Activated T-cell treated with anti-CD3 and anti-CD28 coated beads, Interleukin-2, amount 50 U/mL, for 24 hours (primary cell): ENCODE measurements at regions not wholly inside any gene's neighbourhood (a gene's known extent, or its start where the extent isn't known, plus 50 kb on each side); places are given as distances from the start of the nearest gene placed in this dataset.
"Not testable (repeated sequence)": the region's sequence is repeated elsewhere in the genome, so short reads cannot be mapped to it uniquely, and the experiment has no call there.

Source experiments
- DNase-seq: peaks from one replicate; pipeline ENCODE4 v3.0.0-alpha.2; 2020
- H3K27ac Mint-ChIP-seq: 2 replicates; pipeline ENCODE4 v1.8.0; 2020; ENCODE audit warnings: mild to moderate bottlenecking, mixed read lengths
- H3K27me3 Mint-ChIP-seq: 2 replicates; pipeline ENCODE4 v1.8.0; 2020; ENCODE audit warnings: mixed read lengths
- H3K36me3 Mint-ChIP-seq: 2 replicates; pipeline ENCODE4 v1.8.0; 2020; ENCODE audit warnings: low read depth, mixed read lengths
- H3K4me1 Mint-ChIP-seq: 2 replicates; pipeline ENCODE4 v1.8.0; 2020; ENCODE audit warnings: low read depth, mixed read lengths
- H3K4me3 Mint-ChIP-seq: 2 replicates; pipeline ENCODE4 v1.8.0; 2020; ENCODE audit warnings: mild to moderate bottlenecking, moderate library complexity, mixed read lengths
- H3K9me3 Mint-ChIP-seq: 2 replicates; pipeline ENCODE4 v1.8.0; 2020; ENCODE audit warnings: mixed read lengths

DNA sequence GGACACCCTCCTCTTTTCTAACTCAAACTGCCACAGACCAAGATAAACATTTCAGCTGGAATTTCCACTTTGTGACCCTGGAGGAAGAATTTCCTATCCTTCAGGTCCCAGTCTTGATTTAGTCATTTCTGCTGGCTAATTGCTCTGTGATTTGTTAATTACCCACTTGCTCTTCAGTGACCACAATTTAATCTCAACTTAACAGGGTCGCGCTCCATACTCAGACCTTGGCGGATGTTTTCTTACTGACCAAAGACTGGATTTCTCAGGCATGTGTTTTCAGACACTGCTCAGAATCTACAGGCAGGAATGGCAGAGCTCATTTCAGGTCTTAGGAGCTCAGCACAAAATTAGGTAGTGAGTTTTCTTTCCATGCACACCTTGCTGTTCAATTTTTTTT lies 188.9 kb downstream of the ASMT start:
- H3K4me1 Mint-ChIP-seq = no peaks in the 10 kb centered on the region
- no peaks in the 10 kb centered on the region for H3K36me3 Mint-ChIP-seq
- peaks cover 14% of the 10 kb centered on the region for H3K27me3 Mint-ChIP-seq
- H3K27ac Mint-ChIP-seq = no peak overlapping the region
- H3K4me3 Mint-ChIP-seq = no peak overlapping the region
- DNase-seq = no peak
- no peaks in the 10 kb centered on the region for H3K9me3 Mint-ChIP-seq

DNA sequence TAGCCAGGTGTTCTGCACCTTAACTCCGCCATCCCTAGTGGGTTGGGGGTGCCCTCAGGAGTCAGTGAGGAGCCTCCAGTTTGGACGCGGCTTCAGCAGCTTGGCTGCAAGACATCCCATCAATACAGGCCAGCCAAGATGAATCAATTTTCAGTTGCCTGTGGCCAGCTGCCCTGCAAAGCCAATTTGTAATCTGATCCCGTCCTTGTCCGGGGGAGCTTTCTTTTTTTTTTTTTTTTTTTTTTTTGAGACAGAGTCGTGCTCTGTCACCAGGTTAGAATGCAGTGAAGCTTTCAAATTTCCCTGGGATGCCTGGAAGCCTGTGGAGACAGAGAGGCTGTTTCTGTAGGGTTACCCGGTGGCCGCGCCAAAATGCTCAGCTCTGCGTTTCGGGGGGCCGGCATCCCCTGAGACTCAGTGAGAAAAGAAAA lies 192.5 kb downstream of the ASMT start:
- no peaks in the 10 kb centered on the region for H3K9me3 Mint-ChIP-seq
- no peak overlapping the region for H3K27ac Mint-ChIP-seq
- H3K4me1 Mint-ChIP-seq = no peaks in the 10 kb centered on the region

DNA sequence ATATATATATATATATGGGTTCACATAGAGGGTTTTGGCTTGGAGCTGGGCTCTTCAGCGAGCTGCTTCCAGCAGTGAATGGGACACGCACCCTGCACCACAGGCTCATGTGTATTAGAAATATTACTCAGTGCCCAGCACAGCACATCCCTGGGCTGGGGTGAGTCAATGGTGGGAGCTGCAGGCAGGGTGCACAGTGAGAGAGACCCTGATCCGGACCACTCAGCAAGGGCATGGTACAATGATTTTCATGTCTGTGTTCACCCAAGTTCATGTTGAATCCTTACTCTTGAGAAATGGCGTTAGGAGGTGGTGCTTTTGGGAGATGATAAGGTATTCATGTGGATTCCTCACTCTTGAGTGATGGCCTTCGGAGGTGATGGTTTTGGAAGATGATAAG lies 194.7 kb downstream of the ASMT start:
- no peak overlapping the region for H3K4me3 Mint-ChIP-seq
- no peaks in the 10 kb centered on the region for H3K9me3 Mint-ChIP-seq
- H3K27me3 Mint-ChIP-seq = peaks cover 23% of the 10 kb centered on the region
- no peaks in the 10 kb centered on the region for H3K4me1 Mint-ChIP-seq
- no peak overlapping the region for H3K27ac Mint-ChIP-seq
- DNase-seq = no peak
- no peaks in the 10 kb centered on the region for H3K36me3 Mint-ChIP-seq

More for the DNA sequence above, 192.5 kb downstream of the ASMT start:
- Mint-ChIP-seq H3K4me3 (no peak overlapping the region), H3K36me3 (no peaks in the 10 kb centered on the region), H3K27me3 (peaks cover 20% of the 10 kb centered on the region)
- no peak for DNase-seq

- Mint-ChIP-seq H3K27me3 (peaks cover 9% of the 10 kb centered on the region), H3K4me1 (no peaks in the 10 kb centered on the region), H3K9me3 (no peaks in the 10 kb centered on the region), H3K4me3 (no peak overlapping the region), H3K36me3 (no peaks in the 10 kb centered on the region), H3K27ac (no peak overlapping the region)
- no peak for DNase-seq
Measured at GRCh38 chrX:1813809-1814208, 198.9 kb downstream of the ASMT start.

- H3K4me1 Mint-ChIP-seq = no peaks in the 10 kb centered on the region
- no peaks in the 10 kb centered on the region for H3K9me3 Mint-ChIP-seq
- DNase-seq = no peak
- H3K27me3 Mint-ChIP-seq = peaks cover 9% of the 10 kb centered on the region
- H3K36me3 Mint-ChIP-seq = no peaks in the 10 kb centered on the region
- no peak overlapping the region for H3K4me3 Mint-ChIP-seq
- H3K27ac Mint-ChIP-seq = no peak overlapping the region
Measured at GRCh38 chrX:1815456-1816175, 200.8 kb downstream of the ASMT start.

- not testable (repeated sequence) for H3K4me3 Mint-ChIP-seq, H3K27ac Mint-ChIP-seq, H3K4me1 Mint-ChIP-seq, H3K9me3 Mint-ChIP-seq, H3K36me3 Mint-ChIP-seq, H3K27me3 Mint-ChIP-seq, DNase-seq
Measured at GRCh38 chrX:1816387-1816982, 201.6 kb downstream of the ASMT start.

GRCh38 chrX:1821846-1822245 lies 207.0 kb downstream of the ASMT start:
- peaks cover 2% of the 10 kb centered on the region for H3K9me3 Mint-ChIP-seq
- no peak overlapping the region for H3K27ac Mint-ChIP-seq
- no peaks in the 10 kb centered on the region for H3K4me1 Mint-ChIP-seq
- no peak overlapping the region for H3K4me3 Mint-ChIP-seq
- H3K36me3 Mint-ChIP-seq = no peaks in the 10 kb centered on the region
- DNase-seq = no peak
- peaks cover 2% of the 10 kb centered on the region for H3K27me3 Mint-ChIP-seq

GRCh38 chrX:1824855-1825254 lies 210.0 kb downstream of the ASMT start:
- Mint-ChIP-seq H3K27ac (no peak overlapping the region), H3K4me1 (no peaks in the 10 kb centered on the region), H3K36me3 (no peaks in the 10 kb centered on the region), H3K4me3 (no peak overlapping the region), H3K27me3 (peaks cover 2% of the 10 kb centered on the region), H3K9me3 (peaks cover 2% of the 10 kb centered on the region)
- no peak for DNase-seq

- no peak for DNase-seq
- Mint-ChIP-seq H3K36me3 (no peaks in the 10 kb centered on the region), H3K9me3 (peaks cover 10% of the 10 kb centered on the region), H3K4me1 (no peaks in the 10 kb centered on the region), H3K27ac (no peak overlapping the region), H3K27me3 (peaks cover 4% of the 10 kb centered on the region), H3K4me3 (no peak overlapping the region)
Measured at GRCh38 chrX:1833656-1834360, 218.9 kb downstream of the ASMT start.

- H3K27ac Mint-ChIP-seq = no peak overlapping the region
- no peaks in the 10 kb centered on the region for H3K4me1 Mint-ChIP-seq
Measured at GRCh38 chrX:1835056-1835455, 220.2 kb downstream of the ASMT start.

DNA sequence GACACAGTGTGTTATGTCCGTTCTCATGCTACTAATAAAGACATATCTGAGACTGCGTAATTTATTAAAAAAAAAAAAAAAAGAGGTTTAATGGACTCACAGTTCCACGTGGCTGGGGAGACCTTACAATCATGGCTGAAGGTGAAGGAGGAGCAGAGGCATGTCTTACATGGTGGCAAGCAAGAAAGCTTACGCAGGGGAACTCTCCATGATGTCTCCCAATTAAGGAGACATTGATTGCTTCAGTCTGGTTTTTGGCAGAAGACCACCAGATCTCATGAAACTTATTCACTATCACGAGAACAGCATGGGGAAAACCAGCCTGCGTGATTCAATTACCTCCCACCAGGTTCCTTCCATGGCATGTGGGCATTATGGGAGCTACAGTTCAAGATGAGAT lies 221.8 kb downstream of the ASMT start:
- peaks cover 10% of the 10 kb centered on the region for H3K9me3 Mint-ChIP-seq
- DNase-seq = no peak

More at GRCh38 chrX:1835056-1835455, 220.2 kb downstream of the ASMT start:
- no peak for DNase-seq
- peaks cover 10% of the 10 kb centered on the region for H3K9me3 Mint-ChIP-seq
- H3K36me3 Mint-ChIP-seq = no peaks in the 10 kb centered on the region
- H3K4me3 Mint-ChIP-seq = no peak overlapping the region
- peaks cover 4% of the 10 kb centered on the region for H3K27me3 Mint-ChIP-seq

DNA sequence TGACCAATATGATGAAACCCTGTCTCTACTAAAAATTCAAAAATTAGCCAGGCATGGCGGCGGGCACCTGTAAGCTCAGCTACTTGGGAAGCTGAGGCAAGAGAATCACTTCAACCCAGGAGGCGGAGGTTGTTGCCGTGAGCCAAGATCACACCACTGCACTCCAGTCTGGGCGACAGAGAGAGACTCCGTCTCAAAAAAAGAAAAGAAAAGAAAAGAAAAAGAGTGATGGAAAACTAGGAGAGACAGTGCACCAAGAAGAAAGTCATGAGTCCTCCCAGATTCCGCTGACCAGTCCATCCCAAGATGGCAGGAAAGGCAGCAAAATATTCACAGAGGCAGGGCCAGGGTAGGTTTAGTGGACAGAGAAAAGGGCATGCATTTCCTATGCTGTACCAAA lies 226.9 kb downstream of the ASMT start:
- H3K27ac Mint-ChIP-seq = no peak overlapping the region
- no peak for DNase-seq
- peaks cover 6% of the 10 kb centered on the region for H3K9me3 Mint-ChIP-seq
- no peak overlapping the region for H3K4me3 Mint-ChIP-seq
- H3K36me3 Mint-ChIP-seq = no peaks in the 10 kb centered on the region
- peaks cover 4% of the 10 kb centered on the region for H3K27me3 Mint-ChIP-seq
- no peaks in the 10 kb centered on the region for H3K4me1 Mint-ChIP-seq

More for the DNA sequence above, 221.8 kb downstream of the ASMT start:
- no peaks in the 10 kb centered on the region for H3K4me1 Mint-ChIP-seq
- H3K36me3 Mint-ChIP-seq = no peaks in the 10 kb centered on the region
- H3K27ac Mint-ChIP-seq = no peak overlapping the region
- no peak overlapping the region for H3K4me3 Mint-ChIP-seq
- peaks cover 6% of the 10 kb centered on the region for H3K27me3 Mint-ChIP-seq

GRCh38 chrX:1847000-1847399 lies 232.1 kb downstream of the ASMT start:
- not testable (repeated sequence) for H3K4me1 Mint-ChIP-seq, H3K36me3 Mint-ChIP-seq, H3K9me3 Mint-ChIP-seq, H3K27me3 Mint-ChIP-seq, DNase-seq, H3K4me3 Mint-ChIP-seq, H3K27ac Mint-ChIP-seq

DNA sequence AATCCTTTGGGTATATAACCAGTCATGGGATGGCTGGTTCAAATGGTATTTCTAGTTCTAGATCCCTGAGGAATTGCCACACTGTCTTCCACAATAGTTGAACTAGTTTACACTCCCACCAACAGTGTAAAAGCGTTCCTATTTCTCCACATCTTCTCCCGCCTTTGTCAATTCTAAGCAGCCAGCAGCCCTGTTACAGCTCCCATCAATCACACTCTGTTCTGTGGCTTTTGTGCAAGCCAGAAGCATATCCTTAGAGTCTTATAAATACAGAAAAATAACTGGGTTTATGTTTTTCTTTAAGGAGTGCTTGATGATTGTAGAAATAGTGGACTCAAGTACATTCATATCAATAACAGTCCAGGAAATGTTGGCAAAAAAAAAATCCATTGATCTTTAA lies 232.9 kb downstream of the ASMT start:
- H3K36me3 Mint-ChIP-seq, H3K4me3 Mint-ChIP-seq, H3K9me3 Mint-ChIP-seq, H3K27ac Mint-ChIP-seq, DNase-seq, H3K4me1 Mint-ChIP-seq, H3K27me3 Mint-ChIP-seq: not testable (repeated sequence)

DNA sequence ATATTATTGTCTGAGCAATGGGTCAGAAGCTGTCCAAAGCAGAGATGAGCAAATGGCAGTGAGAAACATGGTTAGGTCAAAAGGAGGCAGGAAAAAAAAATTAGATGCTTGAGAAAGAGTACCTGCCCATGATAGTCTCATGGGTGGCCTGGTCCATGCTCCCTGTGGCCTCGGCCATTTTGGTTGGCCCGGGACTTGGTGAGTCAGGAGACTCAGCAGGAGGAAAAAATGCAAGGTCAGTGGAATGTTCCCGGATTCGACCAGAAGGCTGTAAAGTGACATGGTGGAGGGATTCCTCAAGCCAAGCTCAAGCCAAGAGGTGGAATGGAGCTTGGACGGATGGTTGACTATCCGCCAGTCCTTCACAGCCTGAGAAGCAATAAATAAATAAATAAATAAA lies 236.7 kb downstream of the ASMT start:
- Mint-ChIP-seq H3K27ac (no peak overlapping the region), H3K9me3 (no peaks in the 10 kb centered on the region), H3K4me1 (no peaks in the 10 kb centered on the region), H3K4me3 (no peak overlapping the region), H3K36me3 (no peaks in the 10 kb centered on the region), H3K27me3 (peaks cover 2% of the 10 kb centered on the region)
- DNase-seq = no peak
